T-helper 9 cell (primary cell): ENCODE measurements at regions not wholly inside any gene's neighbourhood (a gene's known extent, or its start where the extent isn't known, plus 50 kb on each side); places are given as distances from the start of the nearest gene placed in this dataset.

Experiments
- DNase-seq: peaks from one replicate; pipeline ENCODE4 v3.0.0-alpha.2; 2020

- DNase-seq = no peak
Observed at GRCh38 chr4:188197566-188197965, 58.3 kb downstream of the TRIML1 start.

- no peak for DNase-seq
Observed at GRCh38 chr4:188198982-188199792, 59.9 kb downstream of the TRIML1 start.

- DNase-seq = no peak
Observed at GRCh38 chr4:188201851-188202250, 62.6 kb downstream of the TRIML1 start.

- DNase-seq = no peak
Observed at GRCh38 chr4:188206783-188207182, 67.5 kb downstream of the TRIML1 start.

- no peak for DNase-seq
Observed at GRCh38 chr4:188214861-188215260, 75.6 kb downstream of the TRIML1 start.

GRCh38 chr4:188218392-188218791 lies 79.2 kb downstream of the TRIML1 start:
- DNase-seq = no peak

- no peak for DNase-seq
Observed at GRCh38 chr4:188220006-188220405, 80.8 kb downstream of the TRIML1 start.

GRCh38 chr4:188221090-188221489 lies 81.8 kb downstream of the TRIML1 start:
- no peak for DNase-seq

GRCh38 chr4:188228279-188228678 lies 89.0 kb downstream of the TRIML1 start:
- no peak for DNase-seq

- DNase-seq = no peak
Observed at GRCh38 chr4:188232428-188232827, 93.2 kb downstream of the TRIML1 start.

GRCh38 chr4:188242041-188242440 lies 102.8 kb downstream of the TRIML1 start:
- DNase-seq = no peak

GRCh38 chr4:188245651-188246050 lies 106.4 kb downstream of the TRIML1 start:
- no peak for DNase-seq

GRCh38 chr4:188246488-188246887 lies 107.2 kb downstream of the TRIML1 start:
- DNase-seq = no peak

GRCh38 chr4:188254211-188254610 lies 115.0 kb downstream of the TRIML1 start:
- no peak for DNase-seq

- DNase-seq = no peak
Observed at GRCh38 chr4:188262464-188262863, 123.2 kb downstream of the TRIML1 start.

- DNase-seq = no peak
Observed at GRCh38 chr4:188263321-188263720, 124.1 kb downstream of the TRIML1 start.

- DNase-seq = no peak
Observed at GRCh38 chr4:188266386-188266785, 127.1 kb downstream of the TRIML1 start.

GRCh38 chr4:188268131-188268908 lies 129.1 kb downstream of the TRIML1 start:
- DNase-seq = no peak

GRCh38 chr4:188270273-188271069 lies 131.2 kb downstream of the TRIML1 start:
- DNase-seq = no peak

- no peak for DNase-seq
Observed at GRCh38 chr4:188275686-188276085, 136.4 kb downstream of the TRIML1 start.

GRCh38 chr4:188279184-188279583 lies 139.9 kb downstream of the TRIML1 start:
- no peak for DNase-seq

GRCh38 chr4:188282471-188283232 lies 143.4 kb downstream of the TRIML1 start:
- no peak for DNase-seq
